SW480 (cell line): ENCODE measurements at regions not wholly inside any gene's neighbourhood (a gene's known extent, or its start where the extent isn't known, plus 50 kb on each side); places are given as distances from the start of the nearest gene placed in this dataset.
"Not testable (repeated sequence)": the region's sequence is repeated elsewhere in the genome, so short reads cannot be mapped to it uniquely, and the experiment has no call there.

Experiments used
- DNase-seq: peaks from one replicate; pipeline ENCODE4 v3.0.0-alpha.2; 2016; ENCODE audit warnings: low spot score

GRCh38 chr6:21334651-21335050 is 258.9 kb upstream of the SOX4 start:
- no peak for DNase-seq

GRCh38 chr6:21335591-21335990 is 258.0 kb upstream of the SOX4 start:
- no peak for DNase-seq

- no peak for DNase-seq
Observed at GRCh38 chr6:21337263-21337662, 256.3 kb upstream of the SOX4 start.

GRCh38 chr6:21340573-21340972 is 253.0 kb upstream of the SOX4 start:
- no peak for DNase-seq

GRCh38 chr6:21341910-21342309 is 251.6 kb upstream of the SOX4 start:
- DNase-seq, result no peak

GRCh38 chr6:21342501-21342900 is 251.1 kb upstream of the SOX4 start:
- no peak for DNase-seq

GRCh38 chr6:21345704-21346103 is 247.8 kb upstream of the SOX4 start:
- not testable (repeated sequence) for DNase-seq

GRCh38 chr6:21348146-21348503 is 245.4 kb upstream of the SOX4 start:
- DNase-seq, result no peak

GRCh38 chr6:21348504-21349195 is 244.9 kb upstream of the SOX4 start:
- no peak for DNase-seq

GRCh38 chr6:21349834-21350233 is 243.7 kb upstream of the SOX4 start:
- DNase-seq, result no peak

GRCh38 chr6:21350926-21351325 is 242.6 kb upstream of the SOX4 start:
- DNase-seq, result no peak

GRCh38 chr6:21352131-21352530 is 241.4 kb upstream of the SOX4 start:
- DNase-seq, result no peak

- no peak for DNase-seq
Observed at GRCh38 chr6:21354805-21355238, 238.7 kb upstream of the SOX4 start.

- no peak for DNase-seq
Observed at GRCh38 chr6:21355638-21356037, 237.9 kb upstream of the SOX4 start.

- no peak for DNase-seq
Observed at GRCh38 chr6:21357262-21357661, 236.3 kb upstream of the SOX4 start.

- DNase-seq, result no peak
Observed at GRCh38 chr6:21359926-21360325, 233.6 kb upstream of the SOX4 start.

- no peak for DNase-seq
Observed at GRCh38 chr6:21360336-21360735, 233.2 kb upstream of the SOX4 start.

GRCh38 chr6:21367148-21367547 is 226.4 kb upstream of the SOX4 start:
- DNase-seq, result no peak

GRCh38 chr6:21367649-21368154 is 225.8 kb upstream of the SOX4 start:
- no peak for DNase-seq

- no peak for DNase-seq
Observed at GRCh38 chr6:21371061-21371460, 222.5 kb upstream of the SOX4 start.

GRCh38 chr6:21371676-21372171 is 221.8 kb upstream of the SOX4 start:
- DNase-seq, result no peak

- DNase-seq, result no peak
Observed at GRCh38 chr6:21375151-21376116, 218.1 kb upstream of the SOX4 start.

GRCh38 chr6:21377356-21377755 is 216.2 kb upstream of the SOX4 start:
- DNase-seq, result peak; percentile 22
